Epithelial cell of proximal tubule (primary cell): ENCODE measurements at regions not wholly inside any gene's neighbourhood (a gene's known extent, or its start where the extent isn't known, plus 50 kb on each side); places are given as distances from the start of the nearest gene placed in this dataset.

ENCODE experiments used
- DNase-seq: peaks from one replicate; pipeline ENCODE4 v3.0.0-alpha.2; 2011; ENCODE audit warnings: low read depth
- H3K4me3 ChIP-seq: 2 replicates; pipeline ENCODE4 v1.5.1; 2011; ENCODE audit warnings: low read depth, mild to moderate bottlenecking, low read length
- TF ChIP-seq, protein P1 (sequence below): conservative IDR thresholded peaks from 2 replicates; pipeline ENCODE4 v1.5.1; 2012; ENCODE audit warnings: low read depth, mild to moderate bottlenecking, low read length

DNA sequence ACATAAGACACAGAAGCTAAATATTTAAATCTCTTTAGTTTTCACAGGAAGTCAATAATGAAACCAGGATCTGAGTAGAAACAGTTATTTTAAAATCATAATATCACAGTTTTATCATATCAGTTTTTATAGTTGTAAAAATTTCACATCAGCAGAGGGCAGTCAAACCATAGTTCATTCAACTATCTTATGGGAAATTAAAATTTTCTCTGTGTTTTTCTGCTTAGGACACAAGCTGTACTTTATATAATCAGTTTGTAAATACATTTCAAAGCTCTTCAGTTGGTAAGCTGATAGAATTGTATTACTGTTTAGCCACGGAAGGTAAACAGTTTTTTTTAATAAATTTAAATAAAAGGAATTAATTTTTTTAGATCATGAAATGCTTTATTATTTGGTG, 204.8 kb upstream of the NUDT6 start:
- DNase-seq = no peak
- no peak overlapping the region for H3K4me3 ChIP-seq
- TF ChIP-seq, protein P1, sequence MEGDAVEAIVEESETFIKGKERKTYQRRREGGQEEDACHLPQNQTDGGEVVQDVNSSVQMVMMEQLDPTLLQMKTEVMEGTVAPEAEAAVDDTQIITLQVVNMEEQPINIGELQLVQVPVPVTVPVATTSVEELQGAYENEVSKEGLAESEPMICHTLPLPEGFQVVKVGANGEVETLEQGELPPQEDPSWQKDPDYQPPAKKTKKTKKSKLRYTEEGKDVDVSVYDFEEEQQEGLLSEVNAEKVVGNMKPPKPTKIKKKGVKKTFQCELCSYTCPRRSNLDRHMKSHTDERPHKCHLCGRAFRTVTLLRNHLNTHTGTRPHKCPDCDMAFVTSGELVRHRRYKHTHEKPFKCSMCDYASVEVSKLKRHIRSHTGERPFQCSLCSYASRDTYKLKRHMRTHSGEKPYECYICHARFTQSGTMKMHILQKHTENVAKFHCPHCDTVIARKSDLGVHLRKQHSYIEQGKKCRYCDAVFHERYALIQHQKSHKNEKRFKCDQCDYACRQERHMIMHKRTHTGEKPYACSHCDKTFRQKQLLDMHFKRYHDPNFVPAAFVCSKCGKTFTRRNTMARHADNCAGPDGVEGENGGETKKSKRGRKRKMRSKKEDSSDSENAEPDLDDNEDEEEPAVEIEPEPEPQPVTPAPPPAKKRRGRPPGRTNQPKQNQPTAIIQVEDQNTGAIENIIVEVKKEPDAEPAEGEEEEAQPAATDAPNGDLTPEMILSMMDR = no peak

DNA sequence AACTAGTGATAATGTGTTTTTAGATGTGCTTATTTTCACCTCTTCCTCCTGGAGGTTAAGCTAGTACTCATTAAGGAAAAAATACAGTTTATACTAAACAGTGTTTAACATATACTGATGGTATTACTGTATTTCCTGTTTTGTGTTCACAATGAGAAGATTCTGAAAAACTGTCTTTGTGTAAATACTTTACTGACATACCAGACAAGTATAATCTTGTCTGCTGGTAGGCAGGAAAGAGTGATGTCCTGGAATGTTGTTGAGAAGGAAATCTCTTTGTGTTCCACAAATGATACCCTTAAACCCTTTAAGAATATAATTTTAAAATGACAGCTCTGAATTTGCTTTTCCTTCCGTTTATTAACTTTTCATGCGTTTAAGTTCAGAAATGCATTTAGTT, 205.5 kb upstream of the NUDT6 start:
- no peak for DNase-seq
- TF ChIP-seq, protein P1 = no peak
- no peak overlapping the region for H3K4me3 ChIP-seq

DNA sequence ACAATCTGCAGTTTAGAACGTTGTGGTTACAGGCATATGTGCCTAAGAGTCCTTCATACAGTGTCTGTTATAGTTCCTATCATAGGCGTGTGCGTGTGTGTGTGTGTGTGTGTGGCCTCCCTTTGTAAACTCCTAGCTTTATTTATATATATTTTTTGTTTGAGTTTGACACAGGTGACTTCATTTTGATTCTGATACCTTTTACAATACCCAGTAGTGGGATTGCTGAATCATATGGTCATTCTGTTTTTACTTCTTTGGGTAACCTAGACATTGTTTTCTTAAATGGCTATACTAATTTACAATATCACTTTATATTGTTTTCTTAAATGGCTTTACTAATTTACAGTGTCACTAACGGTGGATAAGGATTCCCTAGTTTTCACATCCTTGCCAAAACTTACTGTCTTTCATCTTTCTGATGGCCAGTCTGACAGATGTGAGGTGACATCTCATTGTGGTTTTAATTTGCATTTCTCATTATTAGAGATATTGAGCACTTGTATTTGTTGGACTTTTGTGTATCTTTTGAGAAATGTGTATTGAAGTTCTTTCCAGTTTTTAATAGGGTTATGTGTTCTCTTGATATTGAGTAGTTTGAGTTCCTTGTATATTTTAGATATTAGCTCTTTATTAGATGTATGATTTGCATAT, 211.1 kb upstream of the NUDT6 start:
- no peak overlapping the region for H3K4me3 ChIP-seq
- TF ChIP-seq, protein P1 = no peak
- DNase-seq = no peak

DNA sequence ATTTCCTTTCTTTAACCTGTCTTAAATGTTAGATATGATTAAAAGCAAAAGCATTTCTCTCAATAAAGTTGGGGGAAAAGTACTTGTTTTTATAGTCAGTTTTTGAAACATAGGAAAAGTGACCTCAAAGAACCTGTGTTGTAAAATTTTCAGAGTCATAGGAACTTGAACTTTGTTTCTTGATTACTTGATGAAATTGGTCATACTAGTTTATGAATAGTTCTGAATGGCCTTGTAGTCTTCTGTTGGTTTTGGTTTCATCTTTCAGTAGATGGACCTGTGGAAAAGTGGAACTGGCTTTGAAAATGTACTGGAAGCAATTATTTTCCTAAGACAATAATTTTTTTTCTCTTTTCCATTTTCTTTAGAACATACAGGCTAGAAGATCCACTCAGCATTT, 222.2 kb upstream of the NUDT6 start:
- DNase-seq = no peak
- TF ChIP-seq, protein P1 = no peak
- H3K4me3 ChIP-seq = no peak overlapping the region

DNA sequence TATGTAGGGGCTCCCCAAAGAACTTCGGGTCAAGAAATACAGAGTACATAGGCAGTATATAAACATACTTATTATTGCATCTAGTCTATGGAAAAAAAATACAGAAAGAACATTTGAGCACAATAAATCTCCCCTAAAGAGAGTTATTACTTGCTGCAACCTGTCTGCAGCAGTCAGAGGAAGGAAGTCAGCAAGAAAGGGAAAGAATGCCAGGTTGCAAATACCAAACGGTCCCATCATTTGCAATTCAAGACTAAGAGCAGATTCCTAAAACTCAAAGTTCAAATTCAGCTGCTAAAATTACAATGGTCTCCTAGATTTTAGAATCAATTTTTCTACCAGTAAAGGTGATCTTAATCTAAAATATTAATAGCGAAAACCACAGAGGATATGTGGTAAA, 236.2 kb upstream of the NUDT6 start:
- no peak overlapping the region for H3K4me3 ChIP-seq
- TF ChIP-seq, protein P1 = no peak
- no peak for DNase-seq

DNA sequence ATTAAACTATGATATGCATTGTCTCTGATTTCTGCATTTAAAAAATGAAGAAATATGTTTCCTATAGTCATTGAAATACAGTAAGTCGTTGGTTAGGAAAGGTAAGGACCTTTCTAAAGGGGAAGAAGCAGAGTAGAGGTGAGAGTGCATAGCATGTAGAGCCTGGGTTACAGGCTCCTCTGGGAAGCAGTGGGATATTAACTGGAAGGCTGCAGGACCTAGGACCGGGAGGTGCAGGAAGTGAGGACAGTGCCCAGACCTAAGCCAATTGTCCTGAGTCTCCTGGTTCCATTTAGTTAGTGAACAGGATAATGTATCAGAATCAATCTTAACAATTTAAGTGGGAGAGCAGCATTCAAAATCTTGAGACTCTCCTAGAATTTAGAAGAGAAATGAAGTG, 237.1 kb upstream of the NUDT6 start:
- TF ChIP-seq, protein P1 = no peak
- no peak for DNase-seq
- H3K4me3 ChIP-seq = no peak overlapping the region

DNA sequence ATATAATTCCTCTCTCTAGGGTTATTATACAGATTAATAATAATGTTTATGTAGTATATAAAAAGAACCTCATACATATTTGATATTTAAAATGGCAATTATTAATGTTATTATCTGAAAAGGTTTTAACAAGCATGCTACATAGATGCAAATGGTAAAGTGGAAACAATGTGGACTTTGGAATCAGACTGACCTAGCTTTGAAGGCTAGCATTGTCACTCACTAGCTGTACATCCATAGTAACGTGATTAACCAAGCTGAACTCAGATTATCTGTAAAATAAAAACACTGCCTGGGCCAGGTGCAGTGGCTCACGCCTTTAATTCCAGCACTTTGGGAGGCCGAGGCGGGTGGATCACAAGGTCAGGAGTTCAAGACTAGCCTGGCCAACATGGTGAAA, 233.7 kb upstream of the SPRY1 start:
- DNase-seq = no peak
- TF ChIP-seq, protein P1 = no peak
- no peak overlapping the region for H3K4me3 ChIP-seq
